ENCODE measurements at regions not wholly inside any gene's neighbourhood (a gene's known extent, or its start where the extent isn't known, plus 50 kb on each side); places are given as distances from the start of the nearest gene placed in this dataset.
A peak's percentile ranks its signal among the peaks of the same experiment; 100 is the strongest.
"Not testable (repeated sequence)": the region's sequence is repeated elsewhere in the genome, so short reads cannot be mapped to it uniquely, and the experiment has no call there.

- DNase-seq: no peak
- H3K9me3 ChIP-seq: no peaks in the 10 kb centered on the region
- ATAC-seq: no peak
- WGBS, 2 donors: 30 to 62% methylated on average over 3 of the region's 3 CpGs
- intact Hi-C loops (cut with DNase I): no loop called here
- H3K27ac ChIP-seq: no peak overlapping the region
- peak; percentile 34 for FAIRE-seq
- H3K27me3 ChIP-seq: no peaks in the 10 kb centered on the region
- H3K36me3 ChIP-seq: no peaks in the 10 kb centered on the region
- H3K4me1 ChIP-seq: no peaks in the 10 kb centered on the region
- TF ChIP-seq CTCF (IDR thresholded peaks at IDR 0.05): no peak
- no peak overlapping the region for H3K4me3 ChIP-seq
Observed at GRCh38 chr5:92836855-92837755, 743.9 kb downstream of the NR2F1-AS1 start.

- H3K27me3 ChIP-seq: no peaks in the 10 kb centered on the region
- WGBS, 2 donors: 0 to 40% methylated on average over 1 of the region's 1 CpG
- TF ChIP-seq CTCF (IDR thresholded peaks at IDR 0.05): no peak
- no peaks in the 10 kb centered on the region for H3K9me3 ChIP-seq
- intact Hi-C loops (cut with DNase I): no loop called here
- no peak for DNase-seq
- H3K27ac ChIP-seq: no peak overlapping the region
- FAIRE-seq: no peak
- no peaks in the 10 kb centered on the region for H3K36me3 ChIP-seq
- no peak overlapping the region for H3K4me3 ChIP-seq
- no peak for ATAC-seq
- no peaks in the 10 kb centered on the region for H3K4me1 ChIP-seq
Observed at GRCh38 chr5:92835712-92836111, 745.3 kb downstream of the NR2F1-AS1 start.

GRCh38 chr5:92823551-92823950 is 757.5 kb downstream of the NR2F1-AS1 start:
- FAIRE-seq; H3K27me3 ChIP-seq; H3K4me1 ChIP-seq; H3K36me3 ChIP-seq; H3K4me3 ChIP-seq; H3K9me3 ChIP-seq; H3K27ac ChIP-seq; ATAC-seq; DNase-seq; intact Hi-C loops (cut with DNase I): not testable (repeated sequence)
- 78 to 83% methylated on average over 2 to 3 of the region's 3 CpGs for WGBS, 2 donors

GRCh38 chr5:92822183-92822582 is 758.8 kb downstream of the NR2F1-AS1 start:
- intact Hi-C loops (cut with DNase I): no loop called here
- H3K4me3 ChIP-seq: no peak overlapping the region
- H3K27ac ChIP-seq: no peak overlapping the region
- FAIRE-seq (no peak), ATAC-seq (no peak), DNase-seq (no peak)
- no peaks in the 10 kb centered on the region for H3K27me3 ChIP-seq
- 71 to 72% methylated on average over 9 of the region's 9 CpGs for WGBS, 2 donors
- TF ChIP-seq CTCF (IDR thresholded peaks at IDR 0.05): no peak
- H3K4me1 ChIP-seq: no peaks in the 10 kb centered on the region
- H3K9me3 ChIP-seq: no peaks in the 10 kb centered on the region
- no peaks in the 10 kb centered on the region for H3K36me3 ChIP-seq

GRCh38 chr5:92809855-92810465 is 771.1 kb downstream of the NR2F1-AS1 start:
- 57 to 72% methylated on average over 3 of the region's 3 CpGs for WGBS, 2 donors
- intact Hi-C loops (cut with DNase I): no loop called here
- no peak for DNase-seq
- Histone ChIP-seq H3K27ac (no peak overlapping the region), H3K4me3 (no peak overlapping the region), H3K27me3 (no peaks in the 10 kb centered on the region), H3K4me1 (no peaks in the 10 kb centered on the region), H3K9me3 (no peaks in the 10 kb centered on the region), H3K36me3 (no peaks in the 10 kb centered on the region)
- no peak for TF ChIP-seq CTCF (IDR thresholded peaks at IDR 0.05)
- ATAC-seq: no peak
- FAIRE-seq: no peak
